Transverse colon (tissue), 4 donors: ENCODE measurements at regions not wholly inside any gene's neighbourhood (a gene's known extent, or its start where the extent isn't known, plus 50 kb on each side); places are given as distances from the start of the nearest gene placed in this dataset.

ENCODE experiments used
- EP300 ChIP-seq: sonication (generic); formaldehyde crosslinking; IDR thresholded peaks from one replicate; pipeline ENCODE4 v1.6.1; 2017; ENCODE audit warnings: antibody characterized with exemption, low read depth
- POLR2A ChIP-seq: fragments of 450-650 bp; IDR thresholded peaks from one replicate; pipeline ENCODE4 v1.6.1; 2016; ENCODE audit warnings: antibody characterized with exemption, mild to moderate bottlenecking, moderate library complexity
- POLR2AphosphoS5 ChIP-seq, 3 donors: sonication (generic); formaldehyde crosslinking; IDR thresholded peaks; one replicate each; pipeline ENCODE4 v1.6.1; 2016; ENCODE audit warnings: antibody characterized with exemption in 3 of 3
- TF ChIP-seq, protein P1 (sequence below), 5 experiments: fragments of 200-600 bp in 3 of 5; fragments of 450-650 bp in 2 of 5; sonication (generic) in 3 of 5; IDR thresholded peaks; 1 replicate in 2 of 5; 2 replicates in 3 of 5; pipeline ENCODE4 v1.5.1; 2016 to 2017; ENCODE audit warnings: antibody characterized with exemption in 5 of 5, inconsistent platforms in 3 of 5, mild to moderate bottlenecking in 2 of 5, moderate library complexity in 1 of 5

DNA sequence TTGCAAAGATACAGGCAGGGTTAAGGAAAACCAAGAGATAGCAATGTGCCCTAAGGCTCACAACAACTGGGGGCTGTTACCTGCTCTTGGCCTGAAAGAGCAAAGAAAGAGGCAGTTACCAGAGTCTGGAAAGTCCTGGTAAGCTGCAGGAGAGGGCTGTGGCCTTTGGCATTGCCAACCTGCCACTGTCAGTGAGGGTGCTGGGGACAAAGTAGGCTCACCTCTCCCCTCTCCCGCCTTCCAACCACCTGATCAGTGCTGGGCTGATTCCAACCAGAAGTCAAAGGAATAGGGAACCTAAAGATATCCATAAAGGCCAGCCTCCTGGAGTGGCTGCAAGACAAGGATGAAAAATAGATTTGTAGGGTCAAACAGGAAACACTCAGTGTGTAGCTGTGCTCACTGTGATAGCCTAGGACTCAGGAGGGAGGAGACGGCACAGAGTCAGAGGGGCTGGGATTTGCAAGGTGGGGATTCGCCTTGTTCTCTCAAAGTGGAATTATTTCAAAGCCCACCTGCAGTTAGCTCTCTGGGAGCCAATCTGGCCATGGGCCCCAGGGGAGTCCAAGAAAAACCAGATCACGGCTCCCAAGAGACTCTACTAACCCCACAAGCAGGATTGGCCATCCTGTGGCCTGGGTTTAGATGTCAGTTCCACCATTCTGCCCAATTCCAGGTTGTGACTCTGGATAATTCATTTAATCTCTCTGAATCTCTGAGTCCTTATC lies 204.0 kb upstream of the BCL6 start:
- TF ChIP-seq, protein P1, sequence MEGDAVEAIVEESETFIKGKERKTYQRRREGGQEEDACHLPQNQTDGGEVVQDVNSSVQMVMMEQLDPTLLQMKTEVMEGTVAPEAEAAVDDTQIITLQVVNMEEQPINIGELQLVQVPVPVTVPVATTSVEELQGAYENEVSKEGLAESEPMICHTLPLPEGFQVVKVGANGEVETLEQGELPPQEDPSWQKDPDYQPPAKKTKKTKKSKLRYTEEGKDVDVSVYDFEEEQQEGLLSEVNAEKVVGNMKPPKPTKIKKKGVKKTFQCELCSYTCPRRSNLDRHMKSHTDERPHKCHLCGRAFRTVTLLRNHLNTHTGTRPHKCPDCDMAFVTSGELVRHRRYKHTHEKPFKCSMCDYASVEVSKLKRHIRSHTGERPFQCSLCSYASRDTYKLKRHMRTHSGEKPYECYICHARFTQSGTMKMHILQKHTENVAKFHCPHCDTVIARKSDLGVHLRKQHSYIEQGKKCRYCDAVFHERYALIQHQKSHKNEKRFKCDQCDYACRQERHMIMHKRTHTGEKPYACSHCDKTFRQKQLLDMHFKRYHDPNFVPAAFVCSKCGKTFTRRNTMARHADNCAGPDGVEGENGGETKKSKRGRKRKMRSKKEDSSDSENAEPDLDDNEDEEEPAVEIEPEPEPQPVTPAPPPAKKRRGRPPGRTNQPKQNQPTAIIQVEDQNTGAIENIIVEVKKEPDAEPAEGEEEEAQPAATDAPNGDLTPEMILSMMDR (IDR thresholded peaks at IDR 0.05): no peak
- TF ChIP-seq POLR2AphosphoS5 (IDR thresholded peaks at IDR 0.05) (no peak), POLR2A (no peak), EP300 (no peak)
